CD4-positive, alpha-beta T cell treated with Interleukin-15 for 4 hours (primary cell): ENCODE measurements at regions not wholly inside any gene's neighbourhood (a gene's known extent, or its start where the extent isn't known, plus 50 kb on each side); places are given as distances from the start of the nearest gene placed in this dataset.

Source experiments
- DNase-seq: peaks from one replicate; pipeline ENCODE4 v3.0.0-alpha.2; 2020; ENCODE audit warnings: low spot score

GRCh38 chrX:39563178-39563577 lies 534.6 kb downstream of the BCOR start:
- no peak for DNase-seq

- DNase-seq = no peak
Measured at GRCh38 chrX:39564751-39565150, 533.0 kb downstream of the BCOR start.

- DNase-seq = no peak
Measured at GRCh38 chrX:39574178-39574577, 523.6 kb downstream of the BCOR start.

GRCh38 chrX:39576041-39576872 lies 521.5 kb downstream of the BCOR start:
- DNase-seq = no peak

GRCh38 chrX:39577206-39577984 lies 520.4 kb downstream of the BCOR start:
- no peak for DNase-seq

- DNase-seq = peak; percentile 20
Measured at GRCh38 chrX:39577985-39578869, 519.5 kb downstream of the BCOR start.

GRCh38 chrX:39580043-39580442 lies 517.7 kb downstream of the BCOR start:
- no peak for DNase-seq

- no peak for DNase-seq
Measured at GRCh38 chrX:39581411-39581810, 516.3 kb downstream of the BCOR start.

GRCh38 chrX:39582091-39582490 lies 515.7 kb downstream of the BCOR start:
- no peak for DNase-seq

- DNase-seq = no peak
Measured at GRCh38 chrX:39582976-39583375, 514.8 kb downstream of the BCOR start.

- DNase-seq = no peak
Measured at GRCh38 chrX:39585808-39586207, 511.9 kb downstream of the BCOR start.

GRCh38 chrX:39586359-39586758 lies 511.4 kb downstream of the BCOR start:
- DNase-seq = no peak

- no peak for DNase-seq
Measured at GRCh38 chrX:39591099-39591498, 506.7 kb downstream of the BCOR start.

GRCh38 chrX:39592776-39593175 lies 505.0 kb downstream of the BCOR start:
- DNase-seq = no peak

- peak; percentile 0 for DNase-seq
Measured at GRCh38 chrX:39595977-39596376, 501.8 kb downstream of the BCOR start.

GRCh38 chrX:39596437-39596836 lies 501.3 kb downstream of the BCOR start:
- DNase-seq = no peak

- DNase-seq = no peak
Measured at GRCh38 chrX:39599339-39599738, 498.4 kb downstream of the BCOR start.

GRCh38 chrX:39600222-39600621 lies 497.5 kb downstream of the BCOR start:
- no peak for DNase-seq

- no peak for DNase-seq
Measured at GRCh38 chrX:39601231-39602177, 496.3 kb downstream of the BCOR start.

- DNase-seq = no peak
Measured at GRCh38 chrX:39602195-39602594, 495.6 kb downstream of the BCOR start.

- DNase-seq = no peak
Measured at GRCh38 chrX:39603230-39603629, 494.5 kb downstream of the BCOR start.
